HG03432 (cell line): ENCODE measurements at regions not wholly inside any gene's neighbourhood (a gene's known extent, or its start where the extent isn't known, plus 50 kb on each side); places are given as distances from the start of the nearest gene placed in this dataset.
"Not testable (repeated sequence)": the region's sequence is repeated elsewhere in the genome, so short reads cannot be mapped to it uniquely, and the experiment has no call there.

Source experiments
- ATAC-seq: cut with Tn5 transposase; IDR thresholded peaks from one replicate; pipeline ENCODE4 v1.9.1; 2021; ENCODE audit warnings: mild to moderate bottlenecking, moderate library complexity; ENCODE audit not compliant: unreplicated experiment

DNA sequence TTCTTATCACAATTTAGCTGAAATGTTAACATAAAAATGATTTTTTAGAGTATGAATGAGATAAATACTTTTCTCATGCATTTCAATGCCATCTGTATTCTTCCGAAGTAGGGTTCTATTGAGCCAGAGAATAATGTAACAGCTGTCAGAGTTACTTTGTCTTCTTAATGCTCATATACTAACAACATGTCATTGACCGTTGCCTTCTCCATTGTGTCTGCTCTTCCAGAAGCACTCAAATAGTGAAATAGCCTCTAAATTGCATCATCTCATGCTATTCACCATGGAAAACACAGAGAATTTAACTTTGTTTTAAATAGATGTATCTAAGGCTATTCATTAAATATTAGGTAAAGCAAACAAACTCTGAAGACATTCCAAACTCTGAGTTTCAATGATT, 1875.9 kb upstream of the CDH9 start:
- no peak for ATAC-seq

DNA sequence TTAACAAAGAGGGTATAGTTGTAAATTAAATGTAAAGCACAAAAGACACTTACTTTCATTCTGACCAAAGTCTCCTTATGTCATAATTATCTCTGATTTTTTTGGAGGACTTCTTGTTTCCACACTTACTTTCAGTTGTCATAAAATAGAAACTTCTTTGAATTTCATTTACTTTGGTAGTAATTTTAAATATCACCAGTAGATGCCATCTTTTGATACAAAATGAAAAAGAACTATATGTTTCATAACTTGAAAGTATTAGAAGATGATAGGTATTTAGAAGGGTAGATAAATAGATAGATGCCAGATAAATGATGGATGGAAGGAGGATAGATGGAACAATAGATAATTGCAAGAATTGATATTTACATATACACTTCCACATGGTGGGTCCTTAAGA, 1865.3 kb upstream of the CDH9 start:
- no peak for ATAC-seq

DNA sequence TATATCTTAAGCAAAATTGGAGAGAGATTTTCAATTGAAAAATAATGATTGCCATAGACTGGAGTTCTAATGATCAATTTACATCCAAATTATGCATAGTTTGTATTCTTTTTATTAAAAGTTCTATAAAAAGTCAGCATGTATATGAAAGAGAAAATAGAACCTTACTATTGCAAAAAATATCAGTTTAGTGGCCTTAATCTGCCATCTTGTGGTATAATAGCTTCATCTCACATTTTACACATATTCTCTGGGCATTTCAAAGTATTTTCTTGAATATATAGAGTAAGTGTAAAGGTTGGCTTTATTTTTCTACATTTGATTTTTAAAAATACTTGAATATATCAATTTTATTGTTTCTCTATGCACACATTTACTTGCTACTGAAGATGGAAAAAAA, 1858.6 kb upstream of the CDH9 start:
- no peak for ATAC-seq

DNA sequence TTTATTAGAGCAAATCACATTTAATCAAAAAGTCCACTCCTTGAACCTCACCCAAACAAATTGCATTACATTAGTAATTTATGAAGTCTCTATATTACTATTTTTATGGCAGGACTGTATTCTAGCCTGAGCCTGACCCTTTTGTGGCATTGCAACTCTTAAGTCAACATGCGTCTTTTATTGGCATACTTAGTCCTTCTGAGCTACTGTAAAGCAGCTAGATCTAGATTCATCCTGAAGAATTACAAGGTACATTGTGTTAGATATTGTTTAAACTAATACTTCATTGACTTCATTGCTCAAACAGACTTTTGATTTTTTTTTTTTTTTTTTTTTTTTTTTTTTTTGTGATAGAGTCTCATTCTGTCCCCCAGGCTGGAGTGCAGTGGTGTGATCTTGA, 1842.5 kb upstream of the CDH9 start:
- ATAC-seq: no peak

DNA sequence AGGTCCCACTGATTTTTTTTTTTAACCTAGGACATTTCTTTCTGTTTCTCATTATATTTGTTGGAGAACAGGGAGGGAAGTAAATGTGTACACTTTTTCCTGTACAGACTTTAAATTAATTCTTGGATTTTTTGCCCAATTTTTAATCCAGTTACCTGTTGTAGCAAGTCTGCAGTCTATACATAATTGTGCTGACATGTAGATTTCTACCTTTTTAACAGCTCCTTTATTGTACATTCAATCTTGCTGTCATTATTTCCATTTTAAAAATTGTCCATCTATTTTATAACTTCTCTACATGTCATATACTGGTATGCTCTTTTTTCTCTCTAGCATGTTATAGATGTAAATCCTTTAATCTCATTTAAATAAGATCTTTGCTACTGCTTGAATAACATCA, 1838.7 kb upstream of the CDH9 start:
- no peak for ATAC-seq

DNA sequence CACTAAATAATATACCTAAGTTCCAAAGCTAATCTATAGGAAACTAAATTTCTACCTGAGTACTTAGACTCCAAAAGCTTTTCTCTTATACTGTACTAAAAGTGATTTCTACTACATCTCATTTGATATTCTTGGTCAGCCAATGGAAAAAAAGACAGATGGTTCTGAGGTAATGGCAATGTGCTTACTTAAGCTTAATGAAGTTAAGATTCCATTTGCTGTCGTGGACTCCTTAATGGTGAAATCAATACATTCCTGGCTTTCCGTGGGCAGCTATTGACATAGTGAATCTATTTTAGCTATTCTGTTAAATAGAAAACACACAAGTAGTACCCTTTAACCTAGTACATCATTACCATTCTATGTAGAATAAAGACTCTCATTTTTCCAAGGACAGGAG, 1825.6 kb upstream of the CDH9 start:
- ATAC-seq: no peak

DNA sequence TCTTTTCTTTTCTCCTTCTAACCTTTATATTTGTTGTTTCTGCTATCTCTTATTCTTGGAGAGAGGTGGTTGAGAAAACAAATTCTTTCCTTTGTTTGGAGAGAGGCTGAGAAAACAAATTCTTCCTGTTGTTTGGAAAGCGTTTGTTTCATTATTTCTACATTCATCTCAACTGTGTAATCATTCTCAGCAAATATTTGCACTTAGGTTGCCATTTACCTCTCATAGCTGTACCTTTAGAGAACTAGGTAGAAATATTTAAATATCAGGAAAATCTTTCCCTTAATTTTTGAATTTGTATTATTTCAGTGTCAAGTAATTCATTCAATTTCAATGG, 1824.4 kb upstream of the CDH9 start:
- no peak for ATAC-seq

DNA sequence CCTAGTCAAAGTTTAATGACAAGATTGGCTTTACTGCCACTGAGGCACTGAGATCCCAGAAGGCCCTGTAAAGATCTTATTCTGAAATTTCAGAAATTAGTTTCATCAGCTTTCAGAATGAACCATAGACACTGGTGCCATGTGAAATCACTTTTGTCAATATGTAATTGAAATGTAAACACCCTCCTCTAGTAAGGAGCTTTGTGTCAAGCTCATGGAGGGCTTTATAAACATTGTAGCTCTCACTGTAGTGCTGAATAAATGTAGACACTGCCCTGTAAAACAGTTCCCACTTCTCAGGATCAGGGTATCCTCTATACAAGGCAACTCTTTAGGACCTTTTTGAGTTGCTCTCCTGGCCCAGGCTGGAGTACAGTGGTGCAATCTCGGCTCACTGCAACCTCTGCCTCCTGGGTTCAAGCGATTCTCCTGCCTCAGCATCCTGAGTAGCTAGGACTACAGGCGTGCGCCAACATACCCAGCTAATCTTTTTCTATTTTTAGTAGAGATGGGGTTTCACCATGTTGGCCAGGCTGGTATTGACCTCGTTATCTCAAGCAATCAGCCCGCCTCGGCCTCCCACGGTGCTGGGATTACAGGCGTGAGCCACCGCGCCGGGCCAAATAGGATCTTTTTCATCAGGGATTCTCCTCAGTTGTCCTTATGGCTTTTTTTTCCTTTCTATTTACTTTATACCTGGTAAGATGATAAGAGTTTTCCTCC, 1823.9 kb upstream of the CDH9 start:
- ATAC-seq: no peak

DNA sequence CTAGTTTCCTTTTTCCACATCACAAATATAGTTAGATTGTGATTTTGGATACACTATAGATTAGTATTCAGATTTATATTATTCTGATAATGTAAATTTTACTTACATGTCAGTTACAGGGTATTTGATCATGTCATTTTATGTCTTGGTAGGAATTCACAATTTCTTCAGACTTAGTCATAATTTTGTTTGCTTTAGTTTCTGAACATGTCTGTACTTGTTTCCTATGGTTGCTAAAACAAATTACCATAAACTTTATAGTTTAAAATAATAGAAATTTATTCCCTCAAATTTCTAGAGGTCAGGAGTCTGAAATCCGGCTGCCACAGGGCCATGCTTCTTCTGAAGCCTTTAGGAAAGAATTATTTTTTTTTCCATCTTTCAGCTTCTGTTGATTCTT, 1817.2 kb upstream of the CDH9 start:
- ATAC-seq: no peak

DNA sequence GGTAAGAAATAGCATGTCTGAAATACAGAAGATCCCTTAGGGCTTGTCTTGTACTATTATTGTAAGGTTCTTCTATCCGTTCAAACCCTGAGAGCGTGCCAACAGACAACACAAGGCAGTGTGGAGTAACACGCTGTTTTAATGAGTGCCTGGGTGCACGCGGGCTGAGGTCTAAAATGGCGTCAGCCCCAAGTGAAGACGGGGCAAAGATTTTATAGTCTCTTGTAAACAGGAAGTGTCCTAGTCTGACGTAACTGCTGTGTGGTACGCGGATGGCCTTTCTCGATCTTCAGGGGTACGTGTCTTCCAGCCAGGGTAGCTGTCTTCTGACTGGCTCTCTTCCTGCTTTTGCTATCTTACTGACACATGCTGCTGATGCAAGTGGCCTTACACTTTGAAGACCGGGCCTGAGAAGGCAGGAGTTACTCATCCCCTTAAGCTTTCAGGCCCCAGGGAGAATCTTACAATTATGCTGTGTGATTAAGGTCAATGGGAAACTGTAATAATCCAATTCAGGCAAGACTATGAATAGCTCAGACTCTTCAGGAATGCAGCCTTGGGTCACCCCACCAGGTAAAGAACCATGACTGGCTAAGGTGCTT, 1812.0 kb upstream of the CDH9 start:
- no peak for ATAC-seq

DNA sequence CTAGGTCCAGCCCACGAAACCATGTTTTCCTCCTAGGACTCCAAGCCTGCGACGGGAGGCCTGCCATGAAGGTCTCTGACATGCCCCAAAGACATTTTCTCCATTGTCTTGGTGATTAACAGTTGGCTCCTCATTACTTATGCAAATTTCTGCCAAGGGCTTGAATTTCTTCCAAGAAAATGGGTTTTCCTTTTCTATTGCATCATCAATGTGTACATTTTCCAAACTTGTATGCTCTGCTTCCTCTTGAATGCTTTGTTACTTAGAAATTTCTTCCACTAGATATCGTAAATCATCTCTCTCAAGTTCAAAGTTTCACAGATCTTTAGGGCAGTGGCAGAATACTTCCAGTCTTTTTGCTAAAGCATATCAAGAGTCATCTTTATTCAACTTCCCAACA, 1792.7 kb upstream of the CDH9 start:
- ATAC-seq: no peak

DNA sequence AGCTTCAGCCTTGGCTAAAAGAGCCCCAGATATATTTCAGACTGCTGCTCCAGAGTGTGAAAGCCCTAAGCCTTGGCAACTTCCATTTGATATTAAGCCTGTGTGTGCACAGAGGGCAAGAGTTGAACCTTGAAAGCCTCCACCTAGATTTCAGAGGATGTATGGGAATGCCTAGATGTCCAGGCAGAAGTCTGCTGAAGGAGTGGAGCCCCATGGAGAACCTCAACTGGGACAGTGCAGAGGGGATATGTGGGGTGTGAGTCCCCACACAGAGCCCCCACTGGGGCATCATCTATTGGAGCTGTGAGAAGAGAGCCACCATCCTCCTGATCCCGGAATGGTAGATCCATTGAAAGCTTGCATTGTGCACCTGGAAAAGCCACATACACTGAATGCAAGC, 1784.8 kb upstream of the CDH9 start:
- ATAC-seq: no peak

DNA sequence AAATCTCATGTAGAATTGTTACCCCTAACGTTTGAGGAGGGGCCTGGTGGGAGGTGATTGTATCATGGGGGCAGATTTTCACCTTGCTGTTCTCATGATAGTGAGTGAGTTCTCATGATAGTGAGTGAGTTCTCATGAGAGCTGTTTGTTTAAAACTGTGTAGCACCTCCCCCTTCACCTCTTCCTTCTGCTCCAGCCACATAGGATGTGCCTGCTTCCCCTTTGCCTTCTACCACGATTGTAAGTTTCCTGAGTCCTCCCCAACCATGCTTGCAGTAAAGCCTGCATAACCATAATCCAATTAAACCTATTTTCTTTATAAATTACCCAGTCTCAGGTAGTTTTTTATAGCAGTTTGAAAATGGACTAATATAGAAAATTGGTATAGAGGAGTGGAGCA, 1783.7 kb upstream of the CDH9 start:
- no peak for ATAC-seq

DNA sequence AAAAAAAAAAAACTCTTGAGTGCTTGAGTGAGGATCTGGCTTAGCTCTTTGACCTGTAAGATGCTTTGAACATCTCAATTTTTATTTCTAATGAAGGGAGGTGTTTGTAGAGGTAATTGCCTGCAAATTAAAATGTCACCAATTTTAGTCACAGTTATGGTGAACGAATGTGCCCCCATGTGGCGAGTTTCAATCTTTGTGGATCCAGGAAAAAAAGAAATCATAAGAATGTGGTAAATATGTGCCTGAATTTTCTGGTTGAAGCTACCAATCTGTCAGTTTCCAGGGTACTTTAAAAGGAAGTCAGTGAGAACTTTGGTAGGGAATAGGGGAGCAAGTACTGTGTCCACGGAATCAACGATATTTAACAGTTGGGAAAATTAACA, 1772.4 kb upstream of the CDH9 start:
- ATAC-seq: no peak

DNA sequence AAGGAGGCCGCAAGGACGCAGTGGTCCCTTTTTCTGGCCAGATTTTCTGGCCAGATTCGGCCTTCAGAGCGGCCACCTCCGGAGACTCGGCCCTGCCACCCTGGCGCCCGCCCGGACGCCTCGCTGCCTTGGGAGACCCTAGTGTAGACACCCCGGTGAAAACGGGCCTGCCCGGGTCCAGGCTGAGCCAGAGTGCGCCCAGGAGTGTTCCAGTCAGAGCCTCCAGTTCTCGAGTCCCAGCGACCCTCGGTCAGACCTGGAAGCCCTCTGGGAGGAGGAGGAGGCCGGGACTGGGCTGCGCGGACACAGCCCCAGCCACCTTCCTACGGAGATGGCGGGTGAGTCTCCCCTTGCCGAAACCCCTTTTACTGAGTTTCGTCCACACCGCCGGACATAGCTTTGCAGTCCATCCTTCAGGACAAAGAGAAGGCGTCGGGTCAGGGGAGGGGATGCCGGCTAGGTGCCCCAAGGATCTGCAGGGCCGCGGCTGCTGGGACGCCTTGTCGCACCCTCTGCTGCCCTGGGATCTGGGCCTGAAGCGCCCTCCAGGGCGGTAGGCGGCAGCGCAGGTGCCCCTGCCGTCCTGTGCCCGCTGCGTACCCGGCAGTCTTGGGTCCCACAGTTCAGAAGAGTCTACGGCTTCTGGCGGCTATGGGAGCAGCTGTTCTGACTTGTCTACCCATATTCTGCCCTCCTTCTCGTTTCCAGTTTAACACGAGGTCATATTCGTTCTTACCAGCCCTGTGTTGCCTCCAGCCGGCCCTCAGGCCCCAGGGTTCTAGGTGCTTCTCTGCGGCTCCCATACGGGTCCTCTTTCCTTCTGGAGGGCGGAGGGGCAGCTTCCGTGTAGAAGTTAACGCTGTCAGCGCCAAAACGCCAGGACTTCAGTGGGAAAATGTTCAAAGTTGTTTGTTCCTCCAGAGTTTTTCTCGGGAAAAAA, 1771.7 kb upstream of the CDH9 start:
- ATAC-seq: no peak

DNA sequence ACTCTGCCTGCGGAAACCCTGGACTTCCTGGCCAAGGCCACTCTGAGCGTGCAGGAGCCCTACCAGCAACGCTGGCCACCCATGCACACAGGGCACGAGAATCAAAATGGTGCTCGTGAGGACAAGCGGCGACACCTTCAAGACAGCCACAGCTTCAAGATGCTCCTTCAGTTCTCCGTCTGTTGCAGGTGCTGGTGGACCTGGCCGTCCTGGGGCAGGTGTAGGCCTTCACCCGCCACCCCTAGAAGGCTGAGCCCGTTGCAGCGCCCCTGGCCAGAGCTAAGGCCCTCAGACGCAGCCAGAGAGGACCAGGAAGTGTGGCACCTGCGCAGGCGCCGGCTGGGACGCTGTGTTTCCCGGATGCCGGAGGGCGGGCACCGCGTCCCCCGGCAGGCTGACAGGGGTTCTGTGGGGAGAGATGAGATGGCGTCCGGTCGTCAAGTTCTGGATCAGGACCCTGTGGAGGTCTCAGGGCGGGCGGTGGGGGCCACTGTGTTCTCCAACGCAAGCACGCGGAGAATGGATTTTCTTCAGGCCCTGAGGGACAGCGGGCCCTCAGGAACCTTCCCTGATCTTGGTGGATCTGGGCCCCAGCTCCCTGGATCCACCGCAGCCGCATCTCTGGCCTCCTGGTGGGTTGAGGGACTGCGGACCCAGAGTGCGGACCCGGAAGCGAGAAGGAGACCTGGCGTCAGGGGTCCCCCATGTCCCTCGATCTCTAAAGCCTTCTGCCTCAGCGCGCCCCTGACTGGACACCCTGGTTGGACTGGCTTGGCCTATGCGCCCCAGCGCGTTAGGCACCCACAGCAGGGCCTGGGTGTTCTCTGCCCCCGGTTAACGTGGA, 1770.8 kb upstream of the CDH9 start:
- no peak for ATAC-seq

DNA sequence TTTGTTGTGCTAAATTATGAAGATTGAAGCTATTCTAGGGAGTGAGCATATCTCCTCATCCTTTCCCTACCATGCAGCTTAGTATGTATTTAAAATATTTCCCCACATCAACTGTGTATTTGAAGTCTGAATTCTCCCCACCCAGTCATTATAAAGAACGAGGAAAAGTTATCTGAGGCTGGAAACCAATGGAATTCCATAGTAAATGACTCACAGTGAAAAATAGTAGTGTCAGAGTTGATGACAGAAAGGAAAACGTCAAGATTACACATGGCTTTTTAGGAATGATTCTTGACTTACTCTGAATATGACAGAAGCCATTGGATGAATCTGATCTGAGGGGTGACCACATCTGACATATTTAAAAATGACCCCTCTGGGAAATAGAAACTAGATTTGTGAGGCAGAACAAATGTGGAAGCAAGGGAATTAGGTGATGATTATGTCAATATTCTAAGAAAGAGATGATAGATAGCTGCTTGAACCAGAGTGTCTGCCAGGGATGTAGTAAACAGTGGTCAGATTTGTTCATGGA, 1768.9 kb upstream of the CDH9 start:
- ATAC-seq: no peak

DNA sequence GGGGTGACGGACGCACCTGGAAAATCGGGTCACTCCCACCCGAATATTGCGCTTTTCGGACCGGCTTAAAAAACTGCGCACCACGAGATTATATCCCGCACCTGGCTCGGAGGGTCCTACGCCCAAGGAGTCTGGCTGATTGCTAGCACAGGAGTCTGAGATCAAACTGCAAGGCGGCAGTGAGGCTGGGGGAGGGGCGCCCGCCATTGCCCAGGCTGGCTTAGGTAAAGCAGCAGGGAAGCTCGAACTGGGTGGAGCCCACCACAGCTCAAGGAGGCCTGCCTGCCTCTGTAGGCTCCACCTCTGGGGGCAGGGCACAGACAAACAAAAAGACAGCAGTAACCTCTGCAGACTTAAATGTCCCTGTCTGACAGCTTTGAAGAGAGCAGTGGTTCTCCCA, 1760.6 kb upstream of the CDH9 start:
- ATAC-seq: not testable (repeated sequence)

DNA sequence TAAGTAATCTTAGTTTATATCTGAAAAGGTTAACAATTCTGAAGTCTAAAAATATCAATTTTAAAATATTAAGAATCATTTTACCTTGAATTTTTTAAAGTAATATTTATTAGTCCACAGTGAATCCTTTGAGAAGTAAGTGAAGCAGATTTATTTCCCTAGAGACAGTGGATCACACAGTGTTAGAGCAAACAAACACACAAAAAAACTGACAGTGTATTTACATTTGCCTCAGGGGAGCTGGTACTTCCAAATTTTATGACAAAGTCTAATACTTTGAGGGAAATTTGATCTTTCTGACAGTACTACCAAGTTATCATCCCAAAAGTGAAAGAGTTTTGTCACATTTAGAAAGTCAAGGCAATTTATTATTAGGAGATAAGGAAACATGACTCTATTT, 1750.6 kb upstream of the CDH9 start:
- ATAC-seq: no peak

DNA sequence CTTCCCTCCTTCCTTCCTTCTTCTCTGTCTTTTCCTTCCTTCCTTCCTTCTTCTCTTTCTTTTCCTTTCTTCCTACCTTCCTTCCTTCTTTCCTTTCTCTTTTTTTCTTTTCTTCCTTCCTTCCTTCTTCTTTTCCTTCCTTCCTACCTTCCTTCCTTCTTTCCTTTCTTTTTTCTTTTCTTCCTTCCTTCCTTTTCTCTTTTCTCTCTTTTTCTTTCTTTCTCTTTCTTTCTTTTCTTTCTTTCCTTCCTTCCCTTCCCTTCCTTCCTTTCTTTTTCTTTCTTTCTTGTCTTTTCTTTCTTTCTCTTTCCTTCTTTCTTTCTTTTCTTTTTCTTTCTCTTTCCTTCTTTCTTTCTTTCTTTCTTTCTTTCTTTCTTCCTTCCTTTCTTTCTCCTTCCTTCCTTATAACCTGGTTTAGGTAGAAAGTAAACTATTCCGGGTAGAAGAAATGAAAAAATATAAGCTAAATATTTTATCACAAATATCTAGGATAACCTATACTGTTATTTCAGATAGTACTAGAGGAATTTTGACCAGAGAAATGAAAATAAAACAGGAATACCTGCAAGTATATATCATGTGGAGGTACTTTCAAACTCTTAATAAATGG, 1741.8 kb upstream of the CDH9 start:
- ATAC-seq: no peak
